HG03432 (cell line): ENCODE measurements at regions not wholly inside any gene's neighbourhood (a gene's known extent, or its start where the extent isn't known, plus 50 kb on each side); places are given as distances from the start of the nearest gene placed in this dataset.

ENCODE experiments used
- ATAC-seq: cut with Tn5 transposase; IDR thresholded peaks from one replicate; pipeline ENCODE4 v1.9.1; 2021; ENCODE audit warnings: mild to moderate bottlenecking, moderate library complexity; ENCODE audit not compliant: unreplicated experiment

DNA sequence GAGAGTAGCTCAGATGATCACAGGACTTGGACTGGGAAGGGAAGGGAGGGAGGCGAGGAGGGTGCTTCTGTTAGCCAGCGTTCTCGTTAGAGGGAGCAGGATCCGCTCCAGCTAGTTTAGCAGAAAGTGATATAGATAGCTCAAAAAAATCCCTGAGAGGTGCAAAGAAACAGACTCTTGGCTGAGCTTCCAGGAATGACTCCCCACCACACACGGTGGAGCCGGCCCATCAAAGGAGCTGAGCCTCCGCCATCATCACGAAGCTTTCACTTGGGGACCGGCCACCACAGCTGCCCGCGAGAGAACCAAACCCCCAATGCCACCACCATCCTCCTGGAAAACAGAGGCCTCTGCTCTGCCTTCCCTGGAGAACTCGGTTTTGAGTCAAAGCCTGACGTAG, 124.6 kb upstream of the BCL2L14 start:
- ATAC-seq, result no peak

GRCh38 chr12:11947213-11947612, 123.5 kb upstream of the BCL2L14 start:
- ATAC-seq, result no peak

- no peak for ATAC-seq
These were observed 120.9 kb upstream of the BCL2L14 start for GRCh38 chr12:11949738-11950411.

GRCh38 chr12:11951209-11951608, 119.5 kb upstream of the BCL2L14 start:
- no peak for ATAC-seq

DNA sequence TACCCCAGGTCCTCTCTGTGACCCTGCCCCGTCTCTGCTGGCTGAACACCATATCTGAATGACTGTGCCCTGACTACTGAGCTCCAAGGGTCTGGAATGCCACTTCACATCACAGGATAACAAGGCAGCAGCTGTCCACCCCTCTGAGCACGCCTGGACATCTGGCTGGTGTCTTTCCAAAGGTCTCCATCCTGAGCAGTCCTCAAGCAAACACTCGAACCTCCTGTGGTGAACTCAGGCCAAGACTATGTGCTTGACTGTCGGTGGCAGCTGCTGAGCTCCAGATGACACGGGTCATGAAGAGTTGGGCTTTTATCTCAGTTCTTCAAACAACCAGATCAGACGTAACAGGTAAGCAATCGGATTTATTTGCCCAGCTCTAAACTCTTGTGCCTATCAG, 117.2 kb upstream of the BCL2L14 start:
- no peak for ATAC-seq

DNA sequence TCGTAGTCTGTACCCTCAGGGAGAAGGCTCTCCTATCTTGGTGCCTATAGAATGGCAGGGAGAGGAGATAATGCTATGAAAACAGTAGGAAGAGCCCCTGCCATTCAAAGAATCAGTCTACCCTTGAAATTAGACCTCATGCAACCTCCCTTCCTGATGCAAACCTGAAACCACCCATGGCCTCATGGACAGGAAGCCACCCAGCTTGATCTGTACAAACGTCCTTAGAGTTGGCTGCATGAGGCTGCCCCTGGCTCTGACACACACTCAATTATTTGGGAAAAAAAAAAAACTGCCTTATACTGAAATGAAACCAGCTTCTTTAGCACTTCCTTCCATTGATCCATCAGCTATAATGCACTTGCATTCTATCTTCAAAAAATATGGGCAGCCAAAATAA, 116.6 kb upstream of the BCL2L14 start:
- ATAC-seq, result no peak

GRCh38 chr12:11958221-11959091, 112.3 kb upstream of the BCL2L14 start:
- ATAC-seq, result peak; percentile 61

DNA sequence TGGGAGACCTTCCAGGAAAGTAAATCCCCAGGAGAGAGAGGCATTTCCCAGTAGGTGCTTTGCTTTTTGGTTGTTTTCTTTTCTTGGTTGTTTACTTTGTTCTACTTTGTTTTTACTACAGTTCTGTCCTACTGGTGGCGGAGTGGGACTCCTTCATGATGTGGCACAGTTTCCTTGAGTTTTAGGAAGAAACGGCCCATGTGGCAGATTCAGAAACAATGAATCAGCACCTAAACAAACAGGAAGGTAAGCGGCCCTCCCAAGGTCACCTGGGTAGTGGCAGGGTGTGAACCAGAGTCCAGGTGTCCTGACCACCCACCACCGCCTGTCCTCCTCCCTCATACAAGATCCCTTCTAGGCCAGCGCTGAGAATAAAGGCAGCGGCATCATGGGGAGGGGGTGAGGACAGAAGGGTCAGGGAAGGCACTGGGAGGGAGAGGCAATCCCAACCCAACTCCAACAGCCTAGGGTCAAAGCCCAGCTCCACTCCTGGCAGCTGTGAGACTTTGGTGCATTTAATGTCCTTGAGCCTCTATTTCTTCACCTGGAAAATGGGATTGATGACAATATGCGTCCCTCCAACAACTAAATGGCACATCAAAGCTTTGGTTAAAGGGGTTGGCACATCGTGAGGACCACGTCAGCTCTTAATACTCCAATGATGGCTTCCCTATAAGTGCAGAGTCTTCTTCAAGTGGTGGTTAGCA, 111.5 kb upstream of the BCL2L14 start:
- ATAC-seq, result no peak

GRCh38 chr12:11960646-11961045, 110.1 kb upstream of the BCL2L14 start:
- ATAC-seq, result no peak

DNA sequence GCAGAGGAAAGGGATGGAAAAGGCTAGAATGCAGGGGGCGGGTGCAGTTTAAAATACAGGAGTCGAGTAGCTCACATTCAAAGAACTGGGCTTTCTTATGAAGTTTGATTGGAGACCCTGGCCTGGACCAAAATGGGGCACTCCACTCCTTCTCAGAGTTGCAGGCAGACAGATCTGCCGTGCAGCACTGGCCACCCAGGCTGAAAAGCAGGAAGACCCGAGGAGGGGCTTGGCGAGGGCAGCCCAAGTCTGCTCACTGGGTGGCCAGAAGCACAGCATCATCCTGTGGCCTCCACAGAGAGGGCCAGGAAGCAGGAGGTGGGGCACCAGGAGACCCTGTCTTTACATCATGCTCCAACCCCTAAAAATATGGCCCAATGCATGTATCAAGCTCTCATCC, 109.1 kb upstream of the BCL2L14 start:
- ATAC-seq, result no peak

DNA sequence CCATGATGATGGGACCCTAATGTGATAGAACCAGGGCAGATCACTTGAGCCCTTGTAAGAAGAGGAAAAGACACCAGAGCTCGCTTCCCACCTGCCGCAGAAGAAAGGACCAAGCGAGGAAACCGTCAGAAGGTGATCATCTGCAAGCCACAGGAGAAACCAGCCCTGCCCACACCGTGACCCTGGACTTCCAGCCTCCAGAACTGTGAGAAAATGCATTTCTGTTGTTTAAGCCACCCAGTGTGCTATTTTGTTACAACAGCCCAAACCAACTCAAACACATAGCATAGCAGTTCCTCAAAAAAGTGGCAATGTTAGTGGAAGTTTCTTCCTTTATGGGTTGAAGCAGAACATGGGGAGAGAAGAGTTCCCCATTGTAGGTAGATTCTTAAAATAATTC, 107.9 kb upstream of the BCL2L14 start:
- no peak for ATAC-seq

- ATAC-seq, result no peak
These were observed 106.8 kb upstream of the BCL2L14 start for GRCh38 chr12:11963841-11964471.

- ATAC-seq, result no peak
These were observed 105.4 kb upstream of the BCL2L14 start for GRCh38 chr12:11965258-11965910.

GRCh38 chr12:11967376-11968047, 103.2 kb upstream of the BCL2L14 start:
- ATAC-seq, result no peak

GRCh38 chr12:11968048-11968383, 102.7 kb upstream of the BCL2L14 start:
- ATAC-seq, result no peak

DNA sequence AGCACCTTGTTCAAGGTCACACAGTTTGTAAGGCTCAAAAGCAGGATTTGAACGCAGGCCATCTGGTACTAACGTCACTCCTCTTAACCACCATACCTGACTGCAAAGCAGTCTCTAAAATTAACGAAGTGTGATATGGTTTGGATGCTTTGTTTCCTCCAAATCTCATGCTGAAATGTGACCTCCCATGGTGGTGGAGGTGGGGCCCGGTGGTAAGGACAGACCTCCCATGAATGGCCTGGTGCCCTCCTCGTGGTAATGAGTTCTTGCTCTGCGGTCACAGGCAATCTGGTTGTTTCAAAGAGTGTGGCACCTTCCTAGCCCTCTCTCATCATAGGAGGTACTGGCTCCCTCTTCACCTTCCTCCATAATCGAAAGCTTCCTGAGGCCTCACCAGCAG, 102.2 kb upstream of the BCL2L14 start:
- no peak for ATAC-seq

DNA sequence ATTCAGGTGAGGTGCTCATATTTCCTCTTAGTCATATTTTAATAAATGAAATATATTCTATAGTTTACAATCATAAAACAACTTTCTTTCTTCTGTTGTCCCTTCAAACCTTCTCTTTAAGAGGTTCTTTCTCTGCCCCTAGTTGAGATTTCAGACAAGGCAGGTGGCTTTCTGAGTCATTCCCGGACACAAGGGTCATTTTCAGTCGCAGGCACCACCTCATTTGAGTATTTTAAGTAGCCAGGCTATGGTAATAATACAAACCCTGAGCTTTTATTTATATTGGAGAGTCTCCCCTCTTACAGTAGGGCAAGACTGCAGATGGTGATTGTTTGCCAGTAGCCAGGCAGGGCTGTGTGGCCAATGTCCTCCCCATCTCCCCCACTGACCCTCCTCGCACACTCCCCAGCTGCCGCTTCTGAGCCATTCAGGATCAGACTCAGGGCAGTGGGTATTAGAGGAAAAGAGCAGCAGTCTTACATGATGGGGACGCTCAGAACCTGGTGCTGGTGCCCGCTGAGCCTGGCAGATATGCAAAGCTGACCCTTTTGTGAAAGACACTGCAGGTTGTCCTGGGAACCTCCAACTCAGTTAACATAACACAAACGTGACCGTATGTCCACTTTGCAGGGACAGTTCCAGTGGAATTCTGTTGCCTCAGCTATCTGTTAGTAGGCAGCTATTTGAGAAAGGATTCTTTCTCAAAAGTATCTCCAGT, 101.1 kb upstream of the BCL2L14 start:
- peak; percentile 86 for ATAC-seq

DNA sequence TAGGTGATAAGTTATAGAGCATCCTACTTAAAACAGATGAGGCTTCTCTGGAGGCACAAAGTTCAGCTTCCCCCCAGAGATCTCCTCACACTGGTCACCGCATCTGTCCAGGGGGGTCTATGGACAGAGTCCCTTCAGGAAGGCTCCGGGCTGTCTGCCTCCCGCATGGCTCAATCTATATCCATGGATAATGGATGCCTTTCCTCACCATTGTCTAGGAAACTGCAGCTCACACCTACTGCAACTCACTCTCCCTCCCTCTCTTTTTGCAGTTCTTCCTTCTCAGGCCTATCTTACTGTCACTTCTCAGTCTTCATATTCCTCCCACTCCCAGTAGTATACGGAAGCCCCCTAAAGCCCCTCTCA, 100.6 kb upstream of the BCL2L14 start:
- ATAC-seq, result no peak

- no peak for ATAC-seq
These were observed 97.3 kb upstream of the BCL2L14 start for GRCh38 chr12:11973396-11973795.

DNA sequence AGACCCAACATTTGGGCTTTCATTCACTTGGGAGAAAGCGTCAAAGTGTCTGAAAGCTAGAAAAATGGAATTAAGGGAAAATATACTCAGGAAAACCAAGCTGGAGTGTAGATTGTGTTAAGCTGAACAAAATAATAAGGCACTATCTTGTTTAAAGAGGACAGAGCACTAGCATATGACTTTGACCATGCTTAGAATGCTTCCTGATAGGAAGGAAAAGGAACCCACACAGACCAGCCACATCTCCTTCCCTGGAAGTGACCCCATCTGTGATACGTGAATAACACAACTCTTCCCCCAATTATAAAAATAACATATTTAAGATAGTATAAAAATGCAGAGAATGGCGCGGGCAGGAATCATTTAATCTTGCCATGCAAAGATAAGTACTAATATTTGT, 94.7 kb upstream of the BCL2L14 start:
- ATAC-seq, result no peak
